ENCODE measurements at regions not wholly inside any gene's neighbourhood (a gene's known extent, or its start where the extent isn't known, plus 50 kb on each side); places are given as distances from the start of the nearest gene placed in this dataset.
A peak's percentile ranks its signal among the peaks of the same experiment; 100 is the strongest.

DNA sequence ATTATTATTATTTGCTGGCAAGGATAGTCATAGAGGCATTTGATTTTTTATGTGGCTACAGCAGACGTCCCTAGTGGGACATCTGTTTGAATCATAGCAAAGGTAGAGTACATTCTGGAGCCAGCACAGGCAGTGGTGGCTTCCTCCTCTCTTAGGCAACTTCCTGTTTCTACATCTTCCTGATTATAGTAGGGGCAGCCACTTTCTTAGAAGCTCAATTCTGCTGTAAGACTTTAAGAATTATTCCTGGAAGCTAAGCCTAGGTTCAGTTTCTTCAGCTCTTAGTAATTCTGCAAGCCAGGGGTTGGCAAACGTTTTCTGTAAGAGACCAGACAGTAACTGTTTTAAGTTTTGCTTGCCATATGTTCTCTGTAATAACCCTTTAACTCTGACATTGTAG lies 129.3 kb upstream of the TENM4 start:
- DNase-seq = peak; percentile 98

DNA sequence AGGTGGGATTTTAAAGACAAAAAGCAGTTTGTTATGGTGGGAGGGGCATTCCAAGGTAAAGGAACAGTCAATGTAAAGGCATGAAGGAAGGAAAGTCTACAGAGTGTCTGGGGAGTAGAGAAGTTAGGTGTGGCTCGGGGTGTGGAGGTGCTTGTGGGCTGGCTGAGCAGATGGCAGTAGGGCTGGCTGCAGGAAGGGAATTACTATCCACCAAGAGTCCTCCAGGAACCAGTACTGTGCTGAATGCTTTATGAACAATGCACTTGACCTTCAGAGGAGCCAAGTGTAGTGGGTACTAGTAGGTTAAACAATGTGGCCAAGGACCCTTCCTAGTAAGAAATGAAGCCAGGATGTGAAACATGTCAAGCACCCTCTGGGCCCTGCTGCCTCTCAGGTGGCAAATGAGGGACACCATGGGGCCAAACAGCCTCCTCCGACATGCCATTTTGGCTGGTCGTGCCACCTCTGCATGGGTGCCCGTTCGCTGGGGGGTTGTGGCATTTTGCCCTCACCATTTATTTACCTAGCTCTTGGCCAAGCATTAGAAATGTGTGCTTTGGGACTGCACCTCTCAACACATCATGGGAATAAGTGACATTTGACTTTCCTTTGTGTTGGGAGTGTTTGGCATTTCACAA lies 123.6 kb upstream of the TENM4 start:
- DNase-seq = no peak

DNA sequence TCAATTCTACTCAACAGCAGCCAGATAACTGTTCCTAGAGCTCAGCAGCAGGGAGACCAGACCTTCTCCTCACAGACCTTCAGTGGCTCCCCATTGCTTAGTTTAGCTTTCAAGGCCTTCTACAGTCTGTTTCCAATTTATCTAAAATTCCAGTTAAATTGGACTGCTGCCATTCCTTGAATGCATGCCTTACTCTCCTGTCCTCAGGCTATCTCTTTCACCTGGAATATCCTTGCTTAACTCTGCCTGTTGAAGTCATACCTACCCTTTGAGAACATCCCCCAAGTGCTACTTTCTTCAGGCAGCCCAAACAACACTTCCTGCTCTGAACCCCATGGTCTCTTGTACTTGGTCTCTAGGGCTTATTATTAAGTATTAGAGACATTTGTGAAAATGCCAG lies 120.7 kb upstream of the TENM4 start:
- no peak for DNase-seq

DNA sequence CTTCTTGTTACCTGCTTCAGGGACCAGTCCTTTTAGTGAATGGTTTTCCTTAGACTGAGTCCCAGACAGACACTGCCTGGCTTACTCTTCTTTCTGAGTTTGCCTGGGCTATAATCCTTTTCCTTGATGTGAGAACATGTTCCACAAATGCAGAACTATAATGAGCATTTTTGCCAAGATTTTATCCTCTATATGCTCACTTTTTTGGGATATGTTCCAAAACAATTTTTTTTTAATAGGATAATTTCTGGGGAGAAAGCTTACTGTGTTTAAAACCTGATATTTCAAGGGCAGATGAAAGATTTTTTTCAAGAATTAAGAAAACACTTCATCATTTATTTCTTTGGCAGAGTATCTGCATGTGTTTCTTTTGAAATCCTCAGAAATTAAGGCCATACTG lies 110.0 kb upstream of the TENM4 start:
- no peak for DNase-seq

- no peak for DNase-seq
These were observed 106.4 kb upstream of the TENM4 start for GRCh38 chr11:79547256-79547655.

GRCh38 chr11:79546351-79546750 lies 105.5 kb upstream of the TENM4 start:
- DNase-seq = no peak

DNA sequence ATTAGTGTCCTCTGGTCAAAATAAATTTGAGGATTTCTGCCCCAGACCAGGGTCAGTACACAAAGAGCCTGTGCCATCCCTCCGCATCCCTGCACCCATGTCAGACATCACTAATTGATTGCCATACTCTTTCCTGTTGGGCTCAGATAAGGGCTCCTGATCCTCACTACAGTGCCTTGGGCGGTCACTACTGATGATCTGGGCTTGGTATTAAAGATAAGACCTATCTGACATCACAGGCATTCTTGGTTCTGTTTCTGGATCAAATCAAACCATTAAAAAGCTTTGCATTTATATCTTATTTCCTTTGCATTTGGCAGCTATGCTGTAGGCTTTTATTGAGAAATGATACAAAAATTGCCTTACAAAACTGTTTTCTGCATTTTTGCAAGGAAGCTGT lies 103.5 kb upstream of the TENM4 start:
- DNase-seq = no peak

DNA sequence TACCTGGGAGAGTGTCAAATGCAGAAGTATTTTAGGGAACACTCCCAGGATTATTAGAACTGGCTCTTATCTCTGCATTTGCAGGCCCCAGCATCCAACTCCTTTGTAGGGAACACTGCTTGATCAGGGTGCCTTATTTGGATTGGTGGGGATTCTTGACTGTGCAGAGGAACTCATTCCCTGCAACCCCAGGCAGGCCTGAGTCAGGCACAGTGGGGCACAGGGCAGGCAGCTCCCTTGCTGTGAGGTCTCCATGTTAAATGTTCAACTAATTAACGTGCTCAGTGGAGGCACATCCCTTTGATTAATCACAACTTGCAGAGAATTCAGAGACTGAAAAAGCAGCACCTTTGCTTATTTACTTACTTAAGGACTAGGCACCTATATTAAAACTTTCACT lies 102.3 kb upstream of the TENM4 start:
- DNase-seq = no peak

DNA sequence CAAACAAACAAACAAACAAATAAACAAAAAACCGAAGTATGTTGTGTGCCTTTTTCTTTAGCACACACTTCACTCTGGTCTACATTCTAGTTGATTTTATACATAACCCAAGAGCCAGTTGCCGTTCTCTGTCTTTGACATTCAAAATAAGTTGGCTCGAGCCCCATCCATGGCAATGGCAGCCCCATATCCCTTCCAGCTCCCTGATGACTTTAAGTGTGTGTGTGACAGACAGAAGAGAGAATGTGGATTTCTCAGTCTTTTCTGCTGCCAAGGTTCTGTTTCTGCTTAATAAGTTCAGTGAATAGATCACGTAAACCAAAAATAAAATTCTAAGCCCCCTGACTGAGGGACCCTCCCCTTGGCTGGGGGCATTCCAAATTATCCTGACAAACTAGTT lies 100.6 kb upstream of the TENM4 start:
- no peak for DNase-seq

- DNase-seq = no peak
These were observed 97.9 kb upstream of the TENM4 start for GRCh38 chr11:79538775-79539174.

- no peak for DNase-seq
These were observed 95.5 kb upstream of the TENM4 start for GRCh38 chr11:79536155-79536917.

DNA sequence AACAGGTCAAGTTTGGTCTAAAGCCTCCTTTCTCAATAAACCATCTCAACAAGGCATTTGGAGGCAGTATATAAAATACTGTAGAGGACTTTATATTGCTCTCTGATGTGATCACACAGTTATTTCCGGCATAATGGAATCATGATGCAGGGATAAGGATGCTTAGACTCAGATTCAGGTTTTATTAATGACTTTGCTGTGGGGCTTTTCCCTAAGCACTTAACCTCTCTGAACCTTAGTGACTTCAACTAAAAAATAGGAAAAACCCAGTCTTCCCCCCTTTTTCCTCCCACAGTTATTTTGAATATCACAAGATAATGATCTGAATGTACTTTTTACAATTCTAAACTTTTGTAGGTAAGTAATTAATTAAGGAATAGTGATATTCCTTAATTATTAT lies 94.8 kb upstream of the TENM4 start:
- no peak for DNase-seq

DNA sequence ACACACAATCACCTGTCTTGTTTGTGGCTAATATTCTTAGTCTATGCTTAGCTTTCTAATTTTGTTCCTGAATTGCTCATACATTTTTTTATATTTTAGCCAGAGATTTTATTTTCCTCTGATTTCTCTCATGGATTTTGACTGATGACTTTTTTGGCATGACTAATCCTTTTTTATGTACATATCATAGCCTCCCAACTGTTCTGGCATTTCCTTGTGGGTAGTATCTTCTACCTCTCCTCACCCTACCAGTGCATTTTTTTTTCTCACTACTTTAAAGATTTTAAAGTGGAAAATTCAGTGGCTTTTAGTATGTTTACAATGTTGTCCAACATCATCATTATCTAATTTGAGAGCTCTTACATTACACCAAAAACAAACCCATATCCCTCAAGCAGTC lies 84.4 kb upstream of the TENM4 start:
- no peak for DNase-seq

GRCh38 chr11:79522626-79523025 lies 81.8 kb upstream of the TENM4 start:
- no peak for DNase-seq

GRCh38 chr11:79520086-79520485 lies 79.3 kb upstream of the TENM4 start:
- DNase-seq = no peak

DNA sequence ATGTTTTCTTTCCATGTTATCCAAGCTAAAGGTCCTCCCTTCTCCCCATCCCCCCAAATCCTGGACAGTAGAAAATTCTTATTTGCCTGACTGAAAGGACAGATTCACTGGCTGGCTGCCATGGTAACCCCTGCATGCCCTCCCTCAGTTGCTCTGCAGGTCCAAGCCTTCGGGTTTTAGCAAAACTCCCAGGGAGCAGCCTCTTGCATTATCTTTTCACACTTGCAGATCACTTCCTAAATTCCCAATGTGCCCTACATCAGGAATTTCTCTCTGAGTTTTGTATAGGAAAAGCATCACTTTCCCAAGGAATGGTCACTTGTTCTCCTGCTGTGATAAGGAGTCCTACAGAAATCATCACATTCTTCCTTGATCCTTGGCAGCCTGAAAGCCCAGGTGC lies 75.0 kb upstream of the TENM4 start:
- DNase-seq = no peak

- no peak for DNase-seq
These were observed 73.9 kb upstream of the TENM4 start for GRCh38 chr11:79514695-79515094.

- no peak for DNase-seq
These were observed 73.5 kb upstream of the TENM4 start for GRCh38 chr11:79514290-79514689.

- DNase-seq = no peak
These were observed 72.1 kb upstream of the TENM4 start for GRCh38 chr11:79512706-79513469.

- DNase-seq = no peak
These were observed 70.1 kb upstream of the TENM4 start for GRCh38 chr11:79510960-79511359.

DNA sequence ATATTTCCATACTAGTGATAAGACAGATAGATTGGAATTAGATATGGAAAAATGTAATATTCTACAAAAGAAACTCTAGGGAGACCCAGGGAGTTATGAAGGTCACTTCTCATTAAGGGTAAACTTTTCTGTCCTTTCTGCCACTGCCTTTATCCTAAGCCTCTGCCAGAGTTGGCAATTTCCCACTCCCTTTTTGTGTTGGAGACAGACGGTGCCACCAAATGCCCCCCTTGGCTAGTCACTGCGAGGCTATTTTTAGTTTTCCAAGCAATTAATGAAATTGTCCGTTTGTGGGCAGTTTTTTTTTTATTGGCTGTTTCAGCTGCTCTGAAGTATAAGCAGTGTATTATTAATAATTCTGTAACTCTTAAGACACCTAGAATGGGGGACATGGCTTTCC lies 67.6 kb upstream of the TENM4 start:
- DNase-seq = no peak

DNA sequence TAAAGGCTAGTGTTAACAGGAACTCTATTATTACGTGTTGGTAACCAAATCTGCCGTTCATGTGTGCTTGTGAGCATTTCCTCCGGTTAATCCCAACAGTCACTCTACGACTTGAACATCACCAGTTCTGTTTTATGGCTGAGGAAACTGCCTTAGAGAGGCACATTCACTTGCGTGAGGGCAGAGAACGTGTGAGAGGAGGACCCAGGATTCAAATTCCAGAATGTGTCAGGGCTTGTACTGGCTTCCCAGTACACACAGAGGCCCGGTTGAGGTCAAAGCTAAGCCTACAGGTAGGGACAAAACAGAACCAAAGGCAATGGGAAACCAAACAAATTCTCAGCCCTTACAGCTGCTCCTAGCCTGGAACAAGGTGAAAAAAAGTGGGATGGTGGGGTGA lies 66.9 kb upstream of the TENM4 start:
- DNase-seq = no peak

DNA sequence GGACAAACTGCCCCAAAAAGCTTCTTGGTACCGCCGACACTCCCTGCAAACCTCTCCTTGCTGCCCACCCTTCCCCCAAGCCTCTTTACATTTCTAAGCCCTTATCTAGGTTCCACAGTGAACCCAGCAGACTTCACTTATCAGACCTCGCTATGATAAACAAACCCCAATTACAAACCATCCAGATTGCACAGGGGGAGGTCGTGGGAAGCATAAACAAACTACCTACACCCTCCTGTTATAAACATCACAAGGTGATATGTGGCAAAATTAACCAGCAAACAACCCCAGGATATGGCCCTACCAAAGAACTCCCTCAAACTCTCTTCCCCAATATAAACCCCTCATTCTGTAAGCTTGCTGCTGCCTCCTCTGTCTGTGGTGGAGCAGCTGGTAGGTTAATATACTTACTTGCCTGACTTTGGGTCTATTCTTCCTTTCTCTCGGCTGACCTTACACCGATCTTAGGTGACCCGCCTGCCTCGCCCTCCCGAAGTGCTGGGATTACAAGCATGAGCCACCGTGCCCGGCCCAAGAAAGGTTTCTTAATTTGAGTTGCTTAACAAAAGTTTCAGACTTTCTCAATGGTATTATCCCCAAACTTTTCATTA lies 66.0 kb upstream of the TENM4 start:
- no peak for DNase-seq

DNA sequence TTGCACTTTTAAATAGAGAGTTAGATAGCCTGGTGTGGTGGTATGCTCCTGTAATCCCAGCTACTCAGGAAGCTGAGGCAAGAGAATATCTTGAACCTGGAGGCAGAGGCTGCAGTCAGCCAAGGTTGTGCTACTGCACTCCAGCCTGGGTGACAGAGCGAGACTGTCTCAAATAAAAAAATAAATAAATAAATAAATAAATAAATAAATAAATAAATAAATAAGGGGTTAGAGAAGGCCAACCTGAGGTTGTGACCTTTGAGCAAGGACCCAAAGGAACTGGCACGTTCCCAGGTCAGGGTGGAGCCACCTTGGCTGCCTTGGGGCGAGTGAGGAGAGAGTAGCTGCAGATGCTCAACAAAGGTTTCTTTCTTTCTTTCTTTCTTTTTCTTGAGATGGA lies 65.3 kb upstream of the TENM4 start:
- no peak for DNase-seq
